Smooth muscle cell (in vitro differentiated cells): ENCODE measurements at regions not wholly inside any gene's neighbourhood (a gene's known extent, or its start where the extent isn't known, plus 50 kb on each side); places are given as distances from the start of the nearest gene placed in this dataset.

Source experiments
- DNase-seq: peaks from one replicate; lab custom pipeline; 2025; ENCODE audit not compliant: unreplicated experiment; lab: John Stamatoyannopoulos, UW
- H2AFZ ChIP-seq: fragments of 200-600 bp; sonication (generic); 2 replicates; pipeline ENCODE4 v1.6.0; 2016; ENCODE audit warnings: antibody characterized with exemption, low read depth, mild to moderate bottlenecking
- H3F3A ChIP-seq: fragments of 200-600 bp; sonication (generic); 2 replicates; pipeline ENCODE4 v1.6.0; 2017; ENCODE audit warnings: antibody characterized with exemption, low read depth
- H3K27ac ChIP-seq: fragments of 200-600 bp; sonication (generic); 2 replicates; pipeline ENCODE4 v1.5.1; 2016; ENCODE audit warnings: low read depth, mild to moderate bottlenecking
- H3K27me3 ChIP-seq: fragments of 200-600 bp; sonication (generic); 2 replicates; pipeline ENCODE4 v1.6.1; 2016; ENCODE audit warnings: low read depth, mild to moderate bottlenecking
- H3K36me3 ChIP-seq: fragments of 200-600 bp; sonication (generic); 2 replicates; pipeline ENCODE4 v1.5.1; 2016; ENCODE audit warnings: low read depth
- H3K4me1 ChIP-seq: fragments of 200-600 bp; sonication (generic); 2 replicates; pipeline ENCODE4 v1.5.1; 2016; ENCODE audit warnings: low read depth
- H3K4me2 ChIP-seq: fragments of 200-600 bp; sonication (generic); 2 replicates; pipeline ENCODE4 v1.6.0; 2016; ENCODE audit warnings: mild to moderate bottlenecking
- H3K4me3 ChIP-seq: fragments of 200-600 bp; sonication (generic); 2 replicates; pipeline ENCODE4 v1.5.1; 2016; ENCODE audit warnings: mild to moderate bottlenecking
- H3K79me2 ChIP-seq: fragments of 200-600 bp; sonication (generic); 2 replicates; pipeline ENCODE4 v1.6.0; 2016; ENCODE audit warnings: low read depth, mild to moderate bottlenecking
- H3K9ac ChIP-seq: fragments of 200-600 bp; sonication (generic); 2 replicates; pipeline ENCODE4 v1.6.0; 2016; ENCODE audit warnings: low read depth
- H3K9me3 ChIP-seq: fragments of 200-600 bp; sonication (generic); replicated peaks from 2 replicates; pipeline ENCODE4 v1.5.1; 2016; ENCODE audit warnings: low read depth
- H4K20me1 ChIP-seq: fragments of 200-600 bp; sonication (generic); 2 replicates; pipeline ENCODE4 v1.6.0; 2016; ENCODE audit warnings: low read depth
- WGBS: methylation state at CpG from one replicate; pipeline ENCODE4 v1.1.7; 2016; ENCODE audit warnings: low lambda C conversion rate; 5-methylcytosine and 5-hydroxymethylcytosine counted together
- TF ChIP-seq, protein P1 (sequence below): fragments of 200-600 bp; sonication (generic); IDR thresholded peaks from 2 replicates; pipeline ENCODE4 v1.5.1; 2017; ENCODE audit warnings: borderline replicate concordance, mild to moderate bottlenecking, antibody characterized with exemption; ENCODE audit not compliant: insufficient read depth, poor library complexity, severe bottlenecking

DNA sequence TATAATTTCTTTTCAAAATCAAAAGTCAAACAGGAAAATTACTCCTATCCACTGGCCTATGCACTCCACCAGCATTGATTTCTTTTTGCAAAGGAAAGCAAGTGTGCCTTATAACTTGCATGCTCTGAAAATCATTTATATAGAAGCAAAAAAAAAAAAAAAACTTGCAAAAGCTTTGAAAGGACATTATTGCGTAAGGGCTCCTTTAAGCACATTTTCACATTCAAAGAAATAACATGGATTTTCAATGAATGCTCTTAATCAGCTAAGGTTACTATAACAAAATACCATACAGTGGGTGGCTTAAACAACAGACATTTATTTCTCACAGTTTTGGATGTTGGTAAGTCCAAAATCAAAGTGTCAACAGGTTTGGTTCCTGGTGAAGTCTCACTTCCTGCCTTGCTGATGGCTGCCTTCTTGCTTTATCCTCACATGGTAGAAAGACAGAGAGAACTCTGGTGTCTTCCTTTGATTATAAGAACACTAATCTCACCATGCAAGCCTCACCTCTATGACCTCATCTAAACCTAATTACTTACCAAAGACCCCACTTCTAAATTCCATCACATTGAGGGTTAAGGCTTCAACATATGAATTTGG is 755.2 kb upstream of the CDH10 start:
- H4K20me1 ChIP-seq = no peaks in the 10 kb centered on the region

DNA sequence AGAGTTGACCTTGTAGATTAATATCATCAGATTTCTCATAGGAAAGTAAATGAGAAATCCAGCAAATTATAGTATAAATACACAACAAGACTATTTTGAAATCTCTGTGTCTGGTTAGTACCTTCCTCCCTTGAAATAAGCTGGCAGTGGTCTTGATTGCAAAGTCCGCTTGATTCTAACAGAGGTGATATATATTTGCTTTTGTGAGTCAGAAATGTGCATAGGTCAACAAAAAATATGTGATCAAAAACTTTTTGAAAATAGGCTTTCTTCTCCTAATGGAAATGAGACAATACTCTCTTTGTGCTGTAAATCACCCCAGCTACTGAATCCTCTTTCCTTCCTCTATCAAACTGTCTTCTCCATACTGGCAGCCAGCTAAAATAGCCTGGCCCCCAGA is 749.2 kb upstream of the CDH10 start:
- H3K79me2 ChIP-seq = no peaks in the 10 kb centered on the region
- H4K20me1 ChIP-seq = no peaks in the 10 kb centered on the region
- DNase-seq = no peak
- no peaks in the 10 kb centered on the region for H3F3A ChIP-seq
- H3K4me3 ChIP-seq = no peak overlapping the region
- no peaks in the 10 kb centered on the region for H3K27me3 ChIP-seq
- TF ChIP-seq, protein P1, sequence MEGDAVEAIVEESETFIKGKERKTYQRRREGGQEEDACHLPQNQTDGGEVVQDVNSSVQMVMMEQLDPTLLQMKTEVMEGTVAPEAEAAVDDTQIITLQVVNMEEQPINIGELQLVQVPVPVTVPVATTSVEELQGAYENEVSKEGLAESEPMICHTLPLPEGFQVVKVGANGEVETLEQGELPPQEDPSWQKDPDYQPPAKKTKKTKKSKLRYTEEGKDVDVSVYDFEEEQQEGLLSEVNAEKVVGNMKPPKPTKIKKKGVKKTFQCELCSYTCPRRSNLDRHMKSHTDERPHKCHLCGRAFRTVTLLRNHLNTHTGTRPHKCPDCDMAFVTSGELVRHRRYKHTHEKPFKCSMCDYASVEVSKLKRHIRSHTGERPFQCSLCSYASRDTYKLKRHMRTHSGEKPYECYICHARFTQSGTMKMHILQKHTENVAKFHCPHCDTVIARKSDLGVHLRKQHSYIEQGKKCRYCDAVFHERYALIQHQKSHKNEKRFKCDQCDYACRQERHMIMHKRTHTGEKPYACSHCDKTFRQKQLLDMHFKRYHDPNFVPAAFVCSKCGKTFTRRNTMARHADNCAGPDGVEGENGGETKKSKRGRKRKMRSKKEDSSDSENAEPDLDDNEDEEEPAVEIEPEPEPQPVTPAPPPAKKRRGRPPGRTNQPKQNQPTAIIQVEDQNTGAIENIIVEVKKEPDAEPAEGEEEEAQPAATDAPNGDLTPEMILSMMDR = no peak
- H2AFZ ChIP-seq = no peak overlapping the region
- H3K4me1 ChIP-seq = no peaks in the 10 kb centered on the region
- H3K36me3 ChIP-seq = no peaks in the 10 kb centered on the region
- no peak overlapping the region for H3K4me2 ChIP-seq
- no peak overlapping the region for H3K9ac ChIP-seq
- 94% methylated on average over 1 of the region's 1 CpG for WGBS
- no peaks in the 10 kb centered on the region for H3K9me3 ChIP-seq
- H3K27ac ChIP-seq = no peak overlapping the region

More for the DNA sequence above, 755.2 kb upstream of the CDH10 start:
- Histone ChIP-seq H3K4me1 (no peaks in the 10 kb centered on the region), H3K79me2 (no peaks in the 10 kb centered on the region), H3K4me2 (no peak overlapping the region), H3K9me3 (no peaks in the 10 kb centered on the region), H3K27me3 (no peaks in the 10 kb centered on the region), H2AFZ (no peak overlapping the region), H3F3A (no peaks in the 10 kb centered on the region), H3K27ac (no peak overlapping the region), H3K9ac (no peak overlapping the region), H3K36me3 (no peaks in the 10 kb centered on the region), H3K4me3 (no peak overlapping the region)
- DNase-seq = no peak
- 95% methylated on average over 1 of the region's 1 CpG for WGBS
- TF ChIP-seq, protein P1 = no peak

DNA sequence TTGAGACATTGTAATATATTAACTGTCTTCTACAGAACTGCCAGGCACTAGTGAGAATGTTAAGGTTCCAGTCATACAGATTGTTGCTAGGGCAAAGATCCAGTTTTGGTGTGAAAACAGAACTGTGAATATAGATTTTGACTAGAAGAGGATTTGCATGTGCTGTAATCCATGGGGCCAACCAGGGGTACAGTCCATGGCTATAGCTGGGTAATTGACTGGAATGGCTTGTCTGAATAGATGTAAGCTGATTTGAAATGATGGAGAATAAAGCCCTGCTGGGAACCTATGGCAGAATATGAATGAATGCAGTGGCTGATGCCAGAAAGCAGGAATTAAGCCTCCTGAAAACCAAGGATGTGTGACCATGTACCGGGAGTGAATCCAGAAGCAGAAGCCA is 748.5 kb upstream of the CDH10 start:
- Histone ChIP-seq H3K9ac (no peak overlapping the region), H3K79me2 (no peaks in the 10 kb centered on the region), H4K20me1 (no peaks in the 10 kb centered on the region), H3K27me3 (no peaks in the 10 kb centered on the region), H2AFZ (no peak overlapping the region), H3F3A (no peaks in the 10 kb centered on the region), H3K9me3 (no peaks in the 10 kb centered on the region), H3K4me1 (no peaks in the 10 kb centered on the region), H3K4me2 (no peak overlapping the region), H3K4me3 (no peak overlapping the region), H3K27ac (no peak overlapping the region), H3K36me3 (no peaks in the 10 kb centered on the region)
- TF ChIP-seq, protein P1 = no peak
- 95% methylated on average over 1 of the region's 1 CpG for WGBS
- no peak for DNase-seq

DNA sequence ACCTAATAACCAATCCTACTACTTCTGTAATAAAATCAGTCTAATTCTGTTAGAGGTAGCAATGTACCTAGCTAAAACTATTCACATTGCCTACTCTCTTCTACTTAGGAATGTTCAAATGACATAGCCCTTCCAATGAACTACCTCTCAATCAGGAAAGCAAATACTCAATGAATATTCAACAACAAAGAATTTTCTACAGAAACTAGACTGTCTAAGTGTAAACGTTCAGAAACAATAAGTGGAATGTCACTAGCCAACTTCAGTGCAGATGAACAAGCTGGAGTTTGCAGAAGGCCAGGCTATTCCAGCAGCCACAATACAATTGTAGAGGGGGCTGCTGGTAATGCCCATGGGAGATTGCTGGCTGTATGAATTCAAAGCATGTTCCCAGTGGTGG is 743.2 kb upstream of the CDH10 start:
- TF ChIP-seq, protein P1 = no peak
- Histone ChIP-seq H3K27ac (no peak overlapping the region), H3K27me3 (no peaks in the 10 kb centered on the region), H3F3A (no peaks in the 10 kb centered on the region), H3K4me1 (no peaks in the 10 kb centered on the region), H4K20me1 (no peaks in the 10 kb centered on the region), H3K4me3 (no peak overlapping the region), H3K9ac (no peak overlapping the region), H3K79me2 (no peaks in the 10 kb centered on the region), H3K4me2 (no peak overlapping the region), H3K36me3 (no peaks in the 10 kb centered on the region), H2AFZ (no peak overlapping the region), H3K9me3 (no peaks in the 10 kb centered on the region)
- no peak for DNase-seq
- WGBS = 85% methylated on average over 1 of the region's 1 CpG
